ENCODE measurements at regions not wholly inside any gene's neighbourhood (a gene's known extent, or its start where the extent isn't known, plus 50 kb on each side); places are given as distances from the start of the nearest gene placed in this dataset.
A peak's percentile ranks its signal among the peaks of the same experiment; 100 is the strongest.
"Not testable (repeated sequence)": the region's sequence is repeated elsewhere in the genome, so short reads cannot be mapped to it uniquely, and the experiment has no call there.

DNA sequence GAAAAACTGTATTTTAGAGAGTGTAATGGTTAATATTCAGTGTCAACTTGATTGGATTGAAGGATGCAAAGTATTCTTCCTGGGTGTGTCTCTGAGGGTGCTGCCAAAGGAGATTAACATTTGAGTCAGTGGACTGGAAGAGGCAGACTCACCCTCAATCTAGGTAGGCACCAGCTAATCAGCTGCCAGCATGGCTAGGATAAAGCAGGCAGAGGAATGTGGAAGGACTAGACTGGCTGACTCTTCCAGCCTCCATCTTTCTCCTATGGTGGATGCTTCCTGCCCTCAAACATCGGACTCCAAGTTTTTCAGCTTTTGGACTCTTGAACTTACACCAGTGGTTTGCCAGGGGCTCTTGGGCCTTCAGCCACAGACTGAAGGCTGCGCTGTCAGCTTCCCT, 740.3 kb downstream of the RNF144A start:
- not testable (repeated sequence) for DNase-seq

DNA sequence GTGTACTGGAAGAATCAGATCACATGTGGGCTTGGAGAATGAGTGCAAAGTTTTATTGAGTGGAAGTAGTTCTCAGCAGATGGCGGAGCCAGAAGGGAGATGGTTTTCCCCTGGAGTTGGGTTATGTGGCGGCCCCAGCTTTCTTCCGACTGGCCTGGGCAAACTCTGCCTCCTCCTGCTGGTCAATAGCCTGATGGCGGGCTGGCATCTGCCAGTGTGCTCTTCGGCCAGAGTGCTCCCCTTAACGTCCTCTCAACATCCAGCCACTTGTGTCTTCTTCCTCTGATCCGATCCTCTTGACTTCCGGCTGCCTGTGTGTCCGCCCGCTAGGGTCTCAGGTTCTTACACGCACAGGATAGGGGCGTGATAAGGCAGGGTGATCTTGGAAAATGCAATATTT, 741.3 kb downstream of the RNF144A start:
- DNase-seq = no peak

DNA sequence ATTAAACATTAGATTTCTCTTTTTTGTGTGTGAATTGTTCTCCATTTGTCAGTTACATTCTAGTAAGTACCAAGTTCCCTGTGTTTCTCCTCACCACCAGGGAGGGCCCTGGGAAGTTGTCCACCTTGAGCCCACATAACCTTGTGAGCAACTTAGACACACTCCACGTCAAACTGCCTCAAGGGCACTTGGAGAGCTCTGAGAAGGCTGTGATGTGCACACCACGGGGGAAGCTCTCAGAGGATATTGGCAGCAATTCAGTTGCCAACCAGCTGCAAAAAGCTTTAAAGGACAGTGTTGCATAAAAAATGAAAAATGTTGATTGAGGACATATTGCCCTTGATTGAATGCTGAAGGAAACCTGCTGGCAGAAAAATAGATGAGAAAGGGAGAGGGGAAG, 743.6 kb downstream of the RNF144A start:
- DNase-seq = no peak

DNA sequence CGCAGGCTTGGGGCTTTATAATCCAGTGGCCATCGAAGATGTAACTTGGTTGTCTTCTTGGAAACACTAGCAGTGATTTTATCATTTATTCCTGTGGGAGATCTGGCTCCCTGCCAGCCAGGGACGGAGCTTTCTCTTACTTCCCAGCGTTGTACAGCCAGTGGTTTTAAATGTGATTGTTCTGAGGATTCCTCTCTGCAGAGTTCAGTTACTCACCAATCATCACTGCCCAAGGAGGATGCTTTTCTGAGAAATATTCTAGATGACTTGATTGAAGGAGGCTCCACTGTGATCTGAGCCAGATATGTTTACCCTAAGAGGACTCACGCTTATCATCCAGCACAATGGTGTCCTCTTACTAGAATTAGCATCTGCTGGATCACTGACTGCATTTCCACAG, 744.3 kb downstream of the RNF144A start:
- DNase-seq = no peak

DNA sequence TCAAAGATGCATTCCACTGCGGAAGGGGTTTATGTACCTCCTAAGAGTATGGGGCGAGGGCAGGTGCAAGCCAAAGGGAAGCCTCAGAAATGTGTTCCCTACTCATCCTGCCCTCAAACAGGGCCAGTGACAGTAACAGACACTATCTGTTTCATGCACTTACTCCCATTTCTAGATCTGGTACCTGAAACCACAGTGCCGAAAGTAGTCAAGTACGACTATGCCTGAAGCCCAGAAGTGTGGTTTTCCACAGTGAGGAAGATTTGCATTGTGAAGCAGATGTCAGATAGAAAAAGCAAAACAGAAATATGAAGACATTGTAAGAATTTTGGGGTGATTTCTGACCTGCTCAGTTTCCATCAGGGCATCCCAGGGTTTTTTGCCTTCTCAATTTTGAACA, 748.7 kb downstream of the RNF144A start:
- no peak for DNase-seq

DNA sequence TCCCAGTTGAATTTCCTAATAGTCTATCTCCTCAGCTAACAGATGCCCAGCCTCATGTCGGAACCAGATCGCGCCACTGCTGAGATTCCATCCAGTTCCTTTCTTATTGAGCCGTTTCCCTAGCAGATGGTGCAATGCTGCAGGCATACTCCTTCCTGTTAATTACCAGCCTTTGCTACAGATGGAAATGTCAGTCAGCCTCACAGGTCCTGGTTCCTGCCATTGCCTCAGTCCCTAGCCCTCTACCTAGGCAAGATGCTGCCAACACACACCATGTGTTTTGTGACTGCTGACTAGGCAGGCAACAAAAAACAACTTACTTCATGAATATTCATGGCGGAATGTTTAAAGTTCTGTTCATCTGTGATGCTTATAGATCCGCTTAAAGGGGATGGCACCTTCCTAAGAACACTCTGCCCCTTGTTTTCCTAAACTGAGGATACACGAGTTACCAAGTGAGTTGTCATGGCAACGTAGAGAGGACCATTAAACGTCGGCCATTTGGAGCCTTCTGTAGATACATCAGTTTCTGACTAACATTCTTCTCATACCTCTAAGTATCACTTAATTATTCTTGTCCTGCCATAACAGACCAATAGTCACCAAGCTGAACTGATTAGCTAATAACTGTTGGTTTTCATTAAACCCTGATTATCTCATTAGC, 749.5 kb downstream of the RNF144A start:
- DNase-seq = peak; percentile 99

DNA sequence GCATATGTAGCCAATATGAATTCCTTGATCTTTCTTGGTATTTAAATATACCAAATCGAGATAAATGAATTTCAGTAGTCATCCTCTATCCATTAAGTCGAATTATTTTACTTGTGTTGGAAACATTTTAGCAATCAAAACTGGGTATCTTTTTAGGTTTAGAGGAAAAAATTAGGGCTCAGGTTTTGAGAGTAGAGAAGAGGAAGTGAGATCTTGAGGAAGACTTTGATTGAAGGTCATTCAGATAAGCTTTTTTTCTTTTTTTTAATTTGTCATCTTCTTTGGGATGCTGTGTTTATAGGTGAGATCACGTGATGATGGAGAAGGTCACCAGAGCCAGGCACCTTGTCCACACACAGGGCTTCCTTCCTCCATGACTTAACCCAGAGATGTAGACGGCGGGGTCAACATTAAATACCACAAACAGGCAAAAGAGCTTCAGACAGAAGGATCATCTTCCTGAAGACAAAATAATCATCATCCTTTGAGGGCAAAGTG, 750.1 kb downstream of the RNF144A start:
- DNase-seq = no peak

DNA sequence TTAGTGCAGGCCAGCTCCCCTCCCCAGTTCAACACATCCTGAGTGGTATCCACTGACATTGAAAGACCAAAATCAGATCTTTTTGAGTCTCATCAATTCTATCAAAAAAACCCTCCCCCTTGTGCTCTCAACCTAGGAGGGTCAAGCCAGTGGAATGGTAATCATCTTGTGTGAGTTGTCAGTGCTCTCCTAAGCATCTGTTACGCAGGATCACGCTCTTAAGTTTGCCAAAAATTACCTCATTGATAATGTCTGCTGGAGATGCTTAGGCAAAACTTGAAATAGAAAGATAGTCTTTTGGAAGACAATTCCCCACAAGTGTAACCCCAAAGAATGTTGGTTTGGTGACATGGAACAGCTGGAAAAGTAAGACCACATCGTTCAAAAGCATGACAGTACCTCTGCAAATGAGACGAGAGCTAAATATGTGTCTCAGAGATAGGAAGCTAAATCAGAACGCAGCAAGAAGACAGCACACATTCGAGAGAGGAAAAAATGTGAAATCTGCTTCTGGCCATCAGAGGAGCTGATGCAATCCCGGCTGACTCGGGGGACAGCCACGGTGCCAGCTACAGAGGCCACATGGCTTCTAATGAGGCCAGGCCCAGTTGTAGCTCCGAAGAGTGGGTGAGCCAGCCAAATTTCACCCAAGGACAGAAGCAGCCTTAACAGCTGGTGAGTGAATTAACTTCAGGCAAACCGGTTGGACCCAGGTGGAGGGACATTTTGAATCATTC, 753.9 kb downstream of the RNF144A start:
- DNase-seq = no peak

DNA sequence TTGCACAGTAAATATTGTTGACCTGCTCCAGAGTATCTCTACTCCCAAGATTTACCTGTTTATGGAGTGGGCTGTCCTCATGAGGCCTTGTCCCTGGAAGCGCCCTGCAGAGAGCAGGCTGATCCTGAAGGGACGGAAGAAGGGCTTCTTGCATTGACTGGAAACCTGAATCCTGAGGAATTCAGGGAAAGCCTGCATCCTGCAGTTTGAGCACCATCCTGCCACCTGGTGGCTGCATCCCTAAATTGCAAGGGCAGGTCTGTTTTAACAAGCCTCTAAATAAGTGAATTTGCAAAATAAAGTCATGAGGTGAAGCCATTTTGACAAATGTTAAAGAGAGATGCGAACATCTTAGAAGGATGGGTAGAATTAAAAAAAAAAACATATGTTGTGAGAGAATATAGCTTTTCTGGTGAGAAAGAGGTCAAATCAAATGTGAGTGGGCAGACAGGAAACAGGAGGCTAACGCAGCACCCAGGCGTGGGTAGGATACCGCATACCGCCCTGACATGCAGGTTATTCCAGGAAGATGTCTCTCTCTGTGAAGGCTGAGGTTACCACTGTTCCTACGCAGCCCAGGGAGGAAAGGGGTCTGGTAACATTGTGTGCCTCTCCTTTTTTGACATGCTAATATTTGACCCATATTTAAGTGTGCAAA, 754.9 kb downstream of the RNF144A start:
- DNase-seq = no peak

DNA sequence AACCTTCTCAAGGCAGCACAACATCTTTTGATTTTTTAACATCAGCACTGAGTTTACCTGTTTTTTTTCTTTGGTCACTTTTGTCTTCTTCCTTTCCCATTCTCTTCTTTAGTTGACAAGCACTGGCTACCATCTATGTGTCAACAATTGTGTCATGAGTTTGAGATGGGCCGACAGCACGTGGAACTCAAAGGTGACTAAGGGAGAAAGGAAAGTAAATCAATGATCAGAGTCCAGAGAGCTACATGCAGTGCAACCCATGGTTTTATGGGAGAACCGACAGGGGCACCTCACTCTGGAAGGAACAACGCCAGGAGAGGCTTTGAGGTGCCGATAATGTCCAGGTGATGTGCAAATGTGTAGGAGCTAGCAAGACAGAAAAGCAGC, 755.5 kb downstream of the RNF144A start:
- DNase-seq = no peak

DNA sequence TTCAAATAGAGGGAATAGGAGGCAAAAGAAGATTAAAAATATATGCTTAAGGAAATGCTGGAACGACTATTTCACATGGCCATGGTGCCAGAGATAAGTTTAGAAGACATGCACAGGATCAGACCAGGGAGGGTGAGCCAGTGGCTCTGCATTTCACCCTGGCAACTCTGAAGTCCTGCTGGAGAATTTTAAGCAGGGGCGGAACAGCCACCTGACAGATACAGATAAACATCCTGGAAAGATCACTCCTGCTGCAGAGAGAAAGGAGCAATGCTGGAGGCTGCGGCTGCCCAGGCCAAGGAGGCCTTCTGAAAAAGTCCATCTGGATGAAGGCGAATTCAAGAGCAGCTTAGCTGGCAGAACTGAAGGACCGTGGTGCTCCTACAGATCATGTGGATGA, 755.9 kb downstream of the RNF144A start:
- DNase-seq = no peak

DNA sequence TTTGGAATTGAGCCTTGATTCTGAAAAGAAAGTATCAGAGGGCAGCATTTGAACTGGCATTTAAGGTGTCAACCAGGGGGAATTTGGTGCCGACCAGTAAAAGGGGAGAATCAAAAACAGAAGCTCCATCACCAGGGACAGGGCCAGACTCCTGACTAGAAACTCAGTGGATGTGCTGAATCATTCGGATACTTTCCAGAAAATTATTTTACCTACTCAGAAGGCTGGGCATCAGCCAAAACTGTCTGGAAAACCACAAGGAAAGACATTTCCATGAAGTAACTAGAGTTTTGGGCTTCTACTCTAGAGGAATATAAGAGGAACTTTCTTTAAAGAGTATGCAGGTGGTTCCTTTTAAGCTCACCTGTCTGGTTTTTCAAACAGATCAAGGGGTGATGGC, 756.6 kb downstream of the RNF144A start:
- DNase-seq = no peak

DNA sequence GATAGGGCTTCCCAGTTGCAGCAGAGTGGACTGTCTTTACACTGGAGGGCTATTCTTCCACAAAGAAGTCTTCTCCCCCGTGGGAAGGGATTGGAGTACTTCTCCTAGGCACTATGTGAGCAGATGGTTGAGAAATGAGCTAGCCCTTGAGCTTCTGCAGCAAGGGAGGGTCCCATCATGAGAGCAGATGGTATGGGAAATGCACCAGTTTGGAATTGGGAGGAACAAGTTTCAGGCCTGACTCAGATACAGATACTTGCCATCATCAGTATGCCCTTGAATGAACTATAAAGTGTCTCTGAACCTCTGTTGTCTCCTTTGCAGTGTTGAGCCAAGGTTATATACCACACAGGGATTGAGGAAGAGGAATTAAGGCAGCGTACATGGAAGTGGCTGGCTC, 757.4 kb downstream of the RNF144A start:
- DNase-seq = peak; percentile 87

DNA sequence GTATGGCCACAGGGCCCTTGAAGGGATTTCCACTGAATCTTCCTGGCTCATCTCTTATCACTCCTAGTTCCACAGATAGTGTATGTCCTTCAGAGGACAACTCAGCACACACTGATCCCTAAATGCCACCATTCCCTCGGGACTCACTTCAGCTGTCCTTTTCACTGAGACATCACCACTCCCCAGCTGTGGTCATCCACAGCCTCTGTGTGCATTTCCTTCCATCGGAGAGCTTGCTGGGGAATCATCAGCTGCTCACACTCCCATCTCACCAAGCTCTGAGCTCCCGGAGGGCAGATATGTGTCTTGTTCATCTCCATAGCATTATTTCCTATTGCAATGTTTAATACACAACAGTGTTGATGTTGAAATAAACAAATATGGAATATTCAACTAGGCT, 759.5 kb downstream of the RNF144A start:
- DNase-seq = no peak

DNA sequence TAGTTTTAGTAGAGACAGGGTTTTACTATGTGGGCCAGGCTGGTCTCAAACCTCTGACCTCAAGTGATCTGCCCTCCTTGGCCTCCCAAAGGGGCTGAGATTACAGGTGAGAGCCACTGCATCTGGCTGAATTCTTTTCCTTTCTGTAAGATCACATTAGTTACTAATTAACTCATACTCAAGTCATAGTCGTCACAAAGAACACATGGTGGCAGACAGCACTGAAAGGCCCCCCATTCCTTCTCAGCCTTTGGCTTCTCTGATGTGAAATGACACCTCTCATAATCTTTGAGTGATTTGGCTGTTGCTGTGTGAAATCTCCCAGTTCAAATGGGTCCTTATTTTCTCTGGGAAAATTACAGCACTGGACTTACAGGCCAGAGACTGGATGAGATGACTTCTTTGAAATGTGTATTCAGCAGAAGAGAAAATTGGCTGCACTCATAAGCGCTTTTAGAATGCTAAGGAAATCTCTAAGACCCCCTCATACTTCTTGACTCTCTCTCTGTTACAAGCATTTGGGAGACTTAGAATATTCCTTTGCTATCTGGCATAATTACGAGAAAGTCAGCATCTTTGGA, 764.8 kb downstream of the RNF144A start:
- no peak for DNase-seq

DNA sequence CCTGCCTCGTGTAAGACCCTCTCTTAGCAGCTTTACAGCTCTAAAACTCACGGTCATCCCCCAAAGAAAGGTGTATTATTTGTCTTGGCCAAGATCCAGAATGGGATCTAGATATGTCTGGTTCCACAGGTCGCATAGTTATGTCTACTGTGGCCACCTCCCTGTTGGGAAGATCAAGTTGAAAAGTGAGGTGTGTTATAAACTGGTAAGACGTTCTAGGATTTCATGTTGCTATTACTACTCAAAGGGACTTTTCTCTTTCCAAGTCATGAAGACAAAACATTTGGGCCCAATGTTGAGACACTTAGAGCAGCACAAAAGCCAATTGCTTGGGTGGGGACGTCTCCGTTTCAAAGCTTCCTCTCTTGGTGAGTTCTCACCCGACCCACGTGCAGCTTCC, 766.0 kb downstream of the RNF144A start:
- DNase-seq = no peak

DNA sequence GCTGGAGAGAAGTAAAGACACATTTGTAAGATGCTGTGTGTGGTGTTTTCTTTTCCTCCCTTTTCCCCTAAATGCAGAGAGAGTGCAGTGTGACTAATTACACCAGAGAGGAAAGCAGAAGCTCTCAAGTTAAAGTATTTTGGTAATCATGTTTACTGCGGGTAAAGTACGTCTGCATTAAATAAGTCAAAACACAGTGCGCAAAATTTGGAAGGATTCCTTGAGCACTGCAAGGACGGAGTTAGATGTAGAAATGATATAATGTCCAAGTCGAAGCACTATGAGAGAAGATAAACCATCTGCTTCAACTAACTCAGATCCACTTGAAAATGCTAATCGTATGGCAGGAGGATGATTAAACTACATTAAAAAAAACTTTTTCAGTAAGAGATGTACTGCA, 766.5 kb downstream of the RNF144A start:
- peak; percentile 78 for DNase-seq

DNA sequence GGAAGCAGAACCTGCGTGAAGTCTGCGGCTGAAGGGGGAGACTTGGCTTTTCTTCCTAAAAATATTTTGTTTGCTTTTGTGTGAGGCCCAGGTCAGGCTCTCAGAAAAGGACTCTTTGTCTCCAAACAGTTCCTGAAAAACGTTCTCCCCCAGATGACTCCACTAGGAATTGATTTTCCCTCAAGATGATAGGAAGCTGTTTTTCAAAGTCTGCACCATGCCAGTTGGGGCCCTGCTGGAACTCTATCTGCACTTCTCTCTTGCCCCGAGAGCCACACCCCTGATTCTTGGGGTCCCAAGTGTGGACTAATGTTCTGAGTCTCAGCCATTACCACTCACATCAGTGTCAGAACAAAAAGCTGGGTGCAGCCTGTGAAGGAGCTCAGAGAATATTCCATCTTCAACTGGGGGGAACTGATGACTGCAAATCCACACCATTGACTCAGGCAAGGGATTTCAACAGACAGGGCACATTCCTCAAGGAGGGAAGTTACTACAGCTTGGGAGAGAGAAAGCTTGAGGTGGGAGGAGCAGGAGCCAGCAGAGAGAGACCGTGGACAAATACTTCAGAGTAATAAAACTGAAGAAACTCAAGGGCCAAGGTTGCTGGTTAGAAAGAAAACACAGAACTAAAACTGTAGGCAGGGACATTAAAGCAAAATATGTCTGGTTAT, 768.3 kb downstream of the RNF144A start:
- no peak for DNase-seq

DNA sequence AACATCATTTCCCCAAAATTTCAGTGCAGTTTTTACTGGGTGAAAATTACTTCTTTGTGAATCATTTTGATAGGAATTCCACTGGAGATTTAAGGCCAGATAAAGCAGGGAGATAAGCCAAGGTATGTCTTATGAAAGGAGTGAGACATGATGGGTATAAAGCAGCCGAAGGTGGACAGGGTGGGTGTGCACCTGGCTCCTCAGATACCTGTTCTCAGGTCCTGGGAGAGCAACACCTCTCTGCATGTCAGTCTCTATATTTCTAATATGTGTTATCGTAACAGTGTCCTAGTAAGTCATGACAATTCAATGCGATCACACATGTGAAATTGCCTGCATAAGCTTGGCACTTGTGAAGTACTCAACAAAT, 768.8 kb downstream of the RNF144A start:
- DNase-seq = no peak

DNA sequence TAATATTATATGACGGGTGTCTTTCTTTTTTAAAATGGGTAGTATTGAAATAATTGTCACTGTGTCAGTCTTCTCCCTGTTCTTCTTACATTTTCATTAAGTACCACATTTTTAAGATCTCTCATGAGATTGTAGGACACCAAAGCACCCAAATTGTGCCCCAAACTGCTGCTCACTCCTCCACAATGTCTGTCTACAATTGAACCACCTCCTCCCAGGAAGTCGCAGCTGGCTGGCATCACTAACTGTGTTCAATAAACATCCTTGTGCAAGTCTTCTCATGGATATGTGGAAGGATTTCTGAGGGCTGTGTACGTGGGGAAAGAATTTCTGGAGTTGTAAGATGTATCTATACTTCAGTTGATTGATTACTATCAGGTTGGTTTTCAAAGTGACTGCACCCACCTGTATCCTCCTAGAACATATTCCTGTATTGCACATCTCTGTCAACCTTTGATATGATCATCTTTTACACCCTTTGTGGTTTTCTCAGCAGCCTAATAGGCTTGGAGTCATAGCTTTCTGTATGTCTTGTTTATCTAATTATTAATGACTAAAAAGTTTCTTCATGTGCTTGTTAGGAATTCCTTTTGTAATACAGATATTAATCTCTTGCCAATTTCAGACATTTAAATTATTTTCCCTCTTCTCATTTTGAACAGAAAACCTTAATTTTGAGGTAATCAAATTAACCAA, 774.9 kb downstream of the RNF144A start:
- DNase-seq = no peak

DNA sequence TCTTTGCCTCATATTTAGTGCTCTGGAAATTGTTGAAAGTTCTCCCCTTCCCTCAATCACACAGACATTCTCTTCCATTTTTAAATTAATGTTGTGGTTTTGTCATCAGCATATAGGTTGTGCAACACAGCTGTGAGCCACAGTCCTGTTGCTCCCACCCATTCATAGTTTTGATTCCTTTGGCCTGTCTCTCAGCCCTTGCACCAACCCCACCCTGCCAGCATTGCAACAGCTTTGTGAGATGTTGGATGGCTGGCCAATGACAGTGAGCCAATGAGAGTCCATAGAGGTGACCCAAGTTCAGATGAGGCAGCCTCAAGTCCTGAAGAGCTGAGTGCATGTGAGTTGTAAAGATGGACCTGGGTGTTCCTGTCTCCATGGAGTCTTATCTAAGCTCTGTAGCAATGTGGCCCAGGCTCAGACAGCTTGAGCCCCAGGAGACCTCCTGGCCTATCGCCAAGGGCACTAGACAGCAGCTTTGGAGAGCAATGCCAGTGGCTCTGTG, 775.5 kb downstream of the RNF144A start:
- peak; percentile 12 for DNase-seq
